ENCODE measurements at regions not wholly inside any gene's neighbourhood (a gene's known extent, or its start where the extent isn't known, plus 50 kb on each side); places are given as distances from the start of the nearest gene placed in this dataset.

DNA sequence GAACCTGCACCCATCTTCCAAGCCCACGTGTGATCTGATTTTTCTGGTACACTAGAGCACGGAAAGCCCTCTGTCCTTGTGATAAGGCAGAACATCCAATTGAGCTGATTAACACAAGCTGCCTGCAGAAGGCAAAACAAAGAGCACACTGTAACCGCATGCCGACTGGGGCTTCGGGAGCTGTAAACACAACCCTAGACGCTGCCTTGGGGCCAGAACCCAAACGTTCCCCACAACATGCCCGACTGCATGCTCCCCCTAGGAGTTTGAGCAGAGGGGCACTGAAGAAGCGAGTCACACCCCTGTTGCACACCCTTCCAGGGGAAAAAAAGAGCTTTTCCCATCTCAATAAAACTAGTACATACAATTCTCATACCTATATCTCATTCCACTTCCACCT is 470.7 kb downstream of the HTR1B start:
- Histone ChIP-seq H3K9me1 (ENCODE audit: control insufficient read depth, extremely low read depth, insufficient read depth, low read length) (no peaks in the 10 kb centered on the region), H3K4me3 (ENCODE audit: control insufficient read depth in 2 of 3, extremely low read depth in 1 of 3, insufficient read depth in 2 of 3, low read depth in 1 of 3, low read length in 3 of 3) (no peak overlapping the region), H3K36me3 (ENCODE audit: control insufficient read depth in 2 of 2, extremely low read depth in 1 of 2, insufficient read depth in 2 of 2, low read length in 2 of 2) (no peaks in the 10 kb centered on the region), H3K9me3 (ENCODE audit: control insufficient read depth, low read depth, low read length) (no peaks in the 10 kb centered on the region), H2AFZ (ENCODE audit: control insufficient read depth, low read length) (no peak overlapping the region), H3K4me1 (ENCODE audit: control insufficient read depth, extremely low read depth, insufficient read depth, low read length) (no peaks in the 10 kb centered on the region), H3K9ac (ENCODE audit: control insufficient read depth, extremely low read depth, insufficient read depth, low read length) (no peak overlapping the region), H3K27ac (ENCODE audit: control insufficient read depth, insufficient read depth, low read length) (no peak overlapping the region), H3K27me3 (ENCODE audit: control insufficient read depth, extremely low read depth, insufficient read depth, low read length) (no peaks in the 10 kb centered on the region), H3K79me2 (ENCODE audit: control insufficient read depth, insufficient read depth, low read length) (no peaks in the 10 kb centered on the region), H3K4me2 (ENCODE audit: control insufficient read depth, extremely low read depth, insufficient read depth, low read depth, low read length) (no peak overlapping the region), H4K20me1 (ENCODE audit: control insufficient read depth, extremely low read depth, insufficient read depth, low read length) (no peaks in the 10 kb centered on the region)
- no peak for TF ChIP-seq EZH2 (IDR thresholded peaks at IDR 0.05; ENCODE audit: low read length)
- TF ChIP-seq, protein P1, sequence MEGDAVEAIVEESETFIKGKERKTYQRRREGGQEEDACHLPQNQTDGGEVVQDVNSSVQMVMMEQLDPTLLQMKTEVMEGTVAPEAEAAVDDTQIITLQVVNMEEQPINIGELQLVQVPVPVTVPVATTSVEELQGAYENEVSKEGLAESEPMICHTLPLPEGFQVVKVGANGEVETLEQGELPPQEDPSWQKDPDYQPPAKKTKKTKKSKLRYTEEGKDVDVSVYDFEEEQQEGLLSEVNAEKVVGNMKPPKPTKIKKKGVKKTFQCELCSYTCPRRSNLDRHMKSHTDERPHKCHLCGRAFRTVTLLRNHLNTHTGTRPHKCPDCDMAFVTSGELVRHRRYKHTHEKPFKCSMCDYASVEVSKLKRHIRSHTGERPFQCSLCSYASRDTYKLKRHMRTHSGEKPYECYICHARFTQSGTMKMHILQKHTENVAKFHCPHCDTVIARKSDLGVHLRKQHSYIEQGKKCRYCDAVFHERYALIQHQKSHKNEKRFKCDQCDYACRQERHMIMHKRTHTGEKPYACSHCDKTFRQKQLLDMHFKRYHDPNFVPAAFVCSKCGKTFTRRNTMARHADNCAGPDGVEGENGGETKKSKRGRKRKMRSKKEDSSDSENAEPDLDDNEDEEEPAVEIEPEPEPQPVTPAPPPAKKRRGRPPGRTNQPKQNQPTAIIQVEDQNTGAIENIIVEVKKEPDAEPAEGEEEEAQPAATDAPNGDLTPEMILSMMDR (optimal IDR thresholded peaks at IDR 0.05 in 1 of 3, IDR thresholded peaks at IDR 0.05 in 1 of 3, conservative IDR thresholded peaks at IDR 0.05 in 1 of 3; ENCODE audit: extremely low read depth in 1 of 3, insufficient read depth in 2 of 3, low read length in 3 of 3) = no peak
- dilution Hi-C loops (cut with MboI; ENCODE audit: extremely low pct_ligation_motif_present, low sequenced_read_pairs) = no loop called here
- DNase-seq (ENCODE audit: low read depth, low spot score) (no peak), FAIRE-seq (no peak)

DNA sequence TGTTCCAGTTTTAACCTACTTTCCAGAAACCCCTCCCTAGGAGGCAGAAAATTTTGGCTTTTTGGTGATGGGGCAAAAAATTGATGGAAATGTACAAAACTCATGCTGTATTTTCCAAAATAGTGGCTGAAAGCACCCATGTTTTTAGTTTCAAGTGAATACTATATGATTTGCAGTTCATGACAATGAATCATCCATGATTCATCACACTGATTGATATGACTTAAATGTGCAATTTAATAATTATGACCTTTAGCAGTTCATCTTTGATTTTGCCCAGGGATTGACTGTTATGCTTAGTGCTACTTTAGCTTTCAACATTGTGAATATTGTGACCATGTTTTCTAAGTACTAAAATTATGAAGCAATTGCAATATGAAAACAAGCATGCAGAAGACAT is 478.7 kb downstream of the HTR1B start:
- Histone ChIP-seq H3K27me3 (ENCODE audit: control insufficient read depth, extremely low read depth, insufficient read depth, low read length) (no peaks in the 10 kb centered on the region), H3K4me2 (ENCODE audit: control insufficient read depth, extremely low read depth, insufficient read depth, low read depth, low read length) (no peak overlapping the region), H2AFZ (ENCODE audit: control insufficient read depth, low read length) (no peak overlapping the region), H3K79me2 (ENCODE audit: control insufficient read depth, insufficient read depth, low read length) (no peaks in the 10 kb centered on the region), H4K20me1 (ENCODE audit: control insufficient read depth, extremely low read depth, insufficient read depth, low read length) (no peaks in the 10 kb centered on the region), H3K36me3 (ENCODE audit: control insufficient read depth in 2 of 2, extremely low read depth in 1 of 2, insufficient read depth in 2 of 2, low read length in 2 of 2) (no peaks in the 10 kb centered on the region), H3K4me1 (ENCODE audit: control insufficient read depth, extremely low read depth, insufficient read depth, low read length) (no peaks in the 10 kb centered on the region), H3K4me3 (ENCODE audit: control insufficient read depth in 2 of 3, extremely low read depth in 1 of 3, insufficient read depth in 2 of 3, low read depth in 1 of 3, low read length in 3 of 3) (no peak overlapping the region), H3K27ac (ENCODE audit: control insufficient read depth, insufficient read depth, low read length) (no peak overlapping the region), H3K9me3 (ENCODE audit: control insufficient read depth, low read depth, low read length) (no peaks in the 10 kb centered on the region), H3K9ac (ENCODE audit: control insufficient read depth, extremely low read depth, insufficient read depth, low read length) (no peak overlapping the region), H3K9me1 (ENCODE audit: control insufficient read depth, extremely low read depth, insufficient read depth, low read length) (no peaks in the 10 kb centered on the region)
- dilution Hi-C loops (cut with MboI; ENCODE audit: extremely low pct_ligation_motif_present, low sequenced_read_pairs) = no loop called here
- FAIRE-seq (no peak), DNase-seq (ENCODE audit: low read depth, low spot score) (no peak)
- TF ChIP-seq, protein P1 (optimal IDR thresholded peaks at IDR 0.05 in 1 of 3, IDR thresholded peaks at IDR 0.05 in 1 of 3, conservative IDR thresholded peaks at IDR 0.05 in 1 of 3; ENCODE audit: extremely low read depth in 1 of 3, insufficient read depth in 2 of 3, low read length in 3 of 3) = no peak
- TF ChIP-seq EZH2 (IDR thresholded peaks at IDR 0.05; ENCODE audit: low read length) = no peak

Data from keratinocyte (primary cell).